ENCODE measurements at regions not wholly inside any gene's neighbourhood (a gene's known extent, or its start where the extent isn't known, plus 50 kb on each side); places are given as distances from the start of the nearest gene placed in this dataset.

- Histone ChIP-seq H3K4me3 (replicated peaks in 1 of 2; ENCODE audit: low read depth in 1 of 2, low read length in 2 of 2) (no peak overlapping the region), H3K9me2 (ENCODE audit: insufficient read depth) (no peaks in the 10 kb centered on the region), H3K9ac (ENCODE audit: low read length) (no peak overlapping the region), H3K9me3 (ENCODE audit: control insufficient read depth in 1 of 2, insufficient read depth in 1 of 2, low read depth in 1 of 2, low read length in 2 of 2) (no peaks in the 10 kb centered on the region), H3K27ac (ENCODE audit: low read depth, low read length) (no peak overlapping the region), H2AFZ (ENCODE audit: low read depth, low read length, poor library complexity, severe bottlenecking) (no peak overlapping the region), H3K4me1 (ENCODE audit: control insufficient read depth in 1 of 2, insufficient read depth in 2 of 2, low read length in 2 of 2) (no peaks in the 10 kb centered on the region), H3K27me3 (ENCODE audit: insufficient read depth, low read length) (peaks cover 14% of the 10 kb centered on the region), H3K79me2 (ENCODE audit: insufficient read depth, low read length) (no peaks in the 10 kb centered on the region), H3K36me3 (ENCODE audit: control insufficient read depth in 1 of 2, insufficient read depth in 2 of 2, low read length in 2 of 2) (no peaks in the 10 kb centered on the region), H4K20me1 (ENCODE audit: insufficient read depth) (no peaks in the 10 kb centered on the region), H3K4me2 (ENCODE audit: low read length) (no peak overlapping the region)
- BruUV-seq (replicated peaks): no TSS peak
- ChIA-PET POLR2A (no interaction called here), CTCF (no interaction called here), RAD21 (ENCODE audit: low non-redundant PET in 1 of 2, low total read pairs in 2 of 2, uncharacterized antibody in 2 of 2, unreplicated experiment in 2 of 2) (no interaction called here)
- intact Hi-C loops (cut with micrococcal nuclease): no loop called here
- no peak for DNase-seq (ENCODE audit: low read depth, low spot score)
- ATAC-seq: no peak
- TF ChIP-seq POLR2AphosphoS5 (IDR thresholded peaks at IDR 0.05; ENCODE audit: low read depth, low read length) (no peak), CTCF (IDR thresholded peaks at IDR 0.05 in 2 of 3, conservative IDR thresholded peaks at IDR 0.05 in 1 of 3; ENCODE audit: borderline replicate concordance in 1 of 3, insufficient read depth in 1 of 3, low read depth in 2 of 3, low read length in 2 of 3) (no peak), TCF7L2 (IDR thresholded peaks at IDR 0.05; ENCODE audit: borderline replicate concordance, extremely low read depth, insufficient read depth, insufficient read length) (no peak), CBX3 (IDR thresholded peaks at IDR 0.05; ENCODE audit: low read depth) (no peak), MAX (IDR thresholded peaks at IDR 0.05) (no peak), EGR1 (IDR thresholded peaks at IDR 0.05; ENCODE audit: low read depth) (no peak), YY1 (IDR thresholded peaks at IDR 0.05; ENCODE audit: extremely low read depth, insufficient replicate concordance, low read depth, low read length) (no peak), REST (IDR thresholded peaks at IDR 0.05; ENCODE audit: low read depth) (no peak), CEBPB (IDR thresholded peaks at IDR 0.05; ENCODE audit: low read depth) (no peak), EZH2 (IDR thresholded peaks at IDR 0.05) (no peak), EZH2phosphoT487 (IDR thresholded peaks at IDR 0.05; ENCODE audit: borderline replicate concordance) (no peak), ZFX (IDR thresholded peaks at IDR 0.05) (no peak), ZBTB33 (IDR thresholded peaks at IDR 0.05; ENCODE audit: extremely low read depth, insufficient replicate concordance, low read length) (no peak), FOSL1 (IDR thresholded peaks at IDR 0.05; ENCODE audit: low read depth) (no peak), SRF (IDR thresholded peaks at IDR 0.05; ENCODE audit: low read depth) (no peak), SP1 (IDR thresholded peaks at IDR 0.05; ENCODE audit: low read depth) (no peak), ELF1 (IDR thresholded peaks at IDR 0.05; ENCODE audit: borderline replicate concordance, low read depth) (no peak), POLR2A (IDR thresholded peaks at IDR 0.05; ENCODE audit: borderline replicate concordance, extremely low read depth, insufficient read depth, insufficient read length) (no peak)
Measured at GRCh38 chr1:114299331-114299975, 145.8 kb upstream of the SYT6 start.
